Suprapubic skin (tissue), 4 donors: ENCODE measurements at regions not wholly inside any gene's neighbourhood (a gene's known extent, or its start where the extent isn't known, plus 50 kb on each side); places are given as distances from the start of the nearest gene placed in this dataset.

Experiments used
- DNase-seq, 2 donors: peaks; one replicate each; pipeline ENCODE4 v3.0.0-alpha.2; 2019; ENCODE audit warnings: low spot score in 2 of 2
- H3K27ac ChIP-seq: fragments of 200-600 bp; sonication (generic); one replicate; pipeline ENCODE4 v1.5.1; 2019
- H3K27me3 ChIP-seq: fragments of 200-600 bp; sonication (generic); one replicate; pipeline ENCODE4 v1.5.1; 2019
- H3K36me3 ChIP-seq: fragments of 200-600 bp; sonication (generic); one replicate; pipeline ENCODE4 v1.5.1; 2019
- H3K4me1 ChIP-seq: fragments of 200-600 bp; sonication (generic); one replicate; pipeline ENCODE4 v1.5.1; 2019
- H3K4me3 ChIP-seq: fragments of 200-600 bp; sonication (generic); one replicate; pipeline ENCODE4 v1.5.1; 2019; ENCODE audit warnings: mild to moderate bottlenecking
- H3K9me3 ChIP-seq: fragments of 200-600 bp; sonication (generic); one replicate; pipeline ENCODE4 v1.5.1; 2019
- EP300 ChIP-seq: sonication (generic); formaldehyde crosslinking; IDR thresholded peaks from one replicate; pipeline ENCODE4 v1.6.1; 2017; ENCODE audit warnings: antibody characterized with exemption
- POLR2A ChIP-seq, 2 donors: fragments of 450-650 bp; IDR thresholded peaks; one replicate each; pipeline ENCODE4 v1.6.1; 2017; ENCODE audit warnings: antibody characterized with exemption in 2 of 2, mild to moderate bottlenecking in 2 of 2, moderate library complexity in 2 of 2
- POLR2AphosphoS5 ChIP-seq, 3 donors: sonication (generic); formaldehyde crosslinking; IDR thresholded peaks; one replicate each; pipeline ENCODE4 v1.6.1; 2017; ENCODE audit warnings: antibody characterized with exemption in 3 of 3
- WGBS: methylation state at CpG from one replicate; pipeline ENCODE4 v1.1.5; 2018; 5-methylcytosine and 5-hydroxymethylcytosine counted together
- TF ChIP-seq, protein P1 (sequence below), 2 donors: fragments of 200-600 bp in 1 of 2; fragments of 450-650 bp in 1 of 2; sonication (generic) in 1 of 2; IDR thresholded peaks; one replicate each; pipeline ENCODE4 v1.5.1; 2016 to 2019; ENCODE audit warnings: antibody characterized with exemption in 2 of 2, mild to moderate bottlenecking in 1 of 2, moderate library complexity in 1 of 2

DNA sequence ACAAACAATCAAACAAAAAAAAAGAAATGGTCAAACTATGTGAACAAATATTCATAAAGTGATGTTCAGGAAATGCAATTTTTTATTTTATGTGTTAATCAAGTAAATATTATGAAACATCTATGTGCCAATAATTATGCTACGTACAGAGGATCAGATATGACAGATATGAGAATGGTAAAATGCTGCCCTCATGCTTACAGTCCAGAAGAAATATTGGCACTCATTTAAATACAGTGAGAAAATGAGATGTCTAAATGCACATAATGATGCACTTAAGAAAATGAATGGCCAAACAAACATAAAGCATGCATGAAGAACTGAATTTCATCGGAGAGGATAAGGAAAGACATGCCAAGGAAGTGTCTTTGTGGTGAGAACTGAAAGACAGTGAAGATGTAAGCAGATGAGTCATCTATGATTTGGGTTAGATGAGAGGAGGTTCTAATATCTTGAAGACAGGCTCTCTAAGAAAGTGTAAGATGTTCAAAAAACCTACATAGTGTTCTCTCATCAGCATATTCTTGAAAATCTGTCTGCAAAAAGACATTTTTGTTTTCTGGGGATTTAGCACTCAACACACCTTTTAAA lies 1231.1 kb upstream of the ACO1 start:
- TF ChIP-seq, protein P1, sequence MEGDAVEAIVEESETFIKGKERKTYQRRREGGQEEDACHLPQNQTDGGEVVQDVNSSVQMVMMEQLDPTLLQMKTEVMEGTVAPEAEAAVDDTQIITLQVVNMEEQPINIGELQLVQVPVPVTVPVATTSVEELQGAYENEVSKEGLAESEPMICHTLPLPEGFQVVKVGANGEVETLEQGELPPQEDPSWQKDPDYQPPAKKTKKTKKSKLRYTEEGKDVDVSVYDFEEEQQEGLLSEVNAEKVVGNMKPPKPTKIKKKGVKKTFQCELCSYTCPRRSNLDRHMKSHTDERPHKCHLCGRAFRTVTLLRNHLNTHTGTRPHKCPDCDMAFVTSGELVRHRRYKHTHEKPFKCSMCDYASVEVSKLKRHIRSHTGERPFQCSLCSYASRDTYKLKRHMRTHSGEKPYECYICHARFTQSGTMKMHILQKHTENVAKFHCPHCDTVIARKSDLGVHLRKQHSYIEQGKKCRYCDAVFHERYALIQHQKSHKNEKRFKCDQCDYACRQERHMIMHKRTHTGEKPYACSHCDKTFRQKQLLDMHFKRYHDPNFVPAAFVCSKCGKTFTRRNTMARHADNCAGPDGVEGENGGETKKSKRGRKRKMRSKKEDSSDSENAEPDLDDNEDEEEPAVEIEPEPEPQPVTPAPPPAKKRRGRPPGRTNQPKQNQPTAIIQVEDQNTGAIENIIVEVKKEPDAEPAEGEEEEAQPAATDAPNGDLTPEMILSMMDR (IDR thresholded peaks at IDR 0.05): no peak
- TF ChIP-seq POLR2A (IDR thresholded peaks at IDR 0.05) (no peak), POLR2AphosphoS5 (IDR thresholded peaks at IDR 0.05) (no peak), EP300 (no peak)
- WGBS: 57% methylated on average over 2 of the region's 2 CpGs
- Histone ChIP-seq H3K9me3 (no peaks in the 10 kb centered on the region), H3K36me3 (no peaks in the 10 kb centered on the region), H3K27ac (no peak overlapping the region), H3K27me3 (no peaks in the 10 kb centered on the region), H3K4me1 (no peaks in the 10 kb centered on the region), H3K4me3 (no peak overlapping the region)
- DNase-seq: no peak

- Histone ChIP-seq H3K36me3 (no peaks in the 10 kb centered on the region), H3K27ac (no peak overlapping the region), H3K4me1 (no peaks in the 10 kb centered on the region), H3K4me3 (no peak overlapping the region), H3K27me3 (no peaks in the 10 kb centered on the region), H3K9me3 (peaks cover 3% of the 10 kb centered on the region)
- no peak for TF ChIP-seq POLR2AphosphoS5 (IDR thresholded peaks at IDR 0.05)
- TF ChIP-seq EP300: no peak
- TF ChIP-seq POLR2A (IDR thresholded peaks at IDR 0.05): no peak
- TF ChIP-seq, protein P1 (IDR thresholded peaks at IDR 0.05): no peak
- no peak for DNase-seq
- WGBS: 74% methylated on average over 4 of the region's 4 CpGs
These were observed 1217.9 kb upstream of the ACO1 start for GRCh38 chr9:31166516-31166915.

DNA sequence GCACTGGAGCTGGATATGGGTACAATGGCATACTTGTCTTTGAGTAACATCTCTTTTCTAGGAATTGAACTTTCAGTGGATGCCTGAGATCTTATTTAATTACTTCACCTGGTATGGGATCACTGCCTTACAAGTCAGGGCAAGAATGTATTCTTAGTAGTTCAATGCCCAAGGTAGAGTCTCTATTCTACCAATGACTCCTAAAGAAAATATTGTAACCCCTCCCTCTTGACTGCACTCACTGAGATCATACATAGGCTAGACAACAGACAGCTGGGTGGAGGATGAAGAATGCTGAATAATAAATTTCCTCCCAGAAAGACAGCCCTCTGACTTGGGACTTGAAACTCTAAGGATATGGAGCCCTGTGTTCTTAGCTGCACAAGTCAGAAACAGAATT lies 1216.3 kb upstream of the ACO1 start:
- no peak overlapping the region for H3K27ac ChIP-seq
- no peaks in the 10 kb centered on the region for H3K36me3 ChIP-seq
- TF ChIP-seq EP300: no peak
- no peak for TF ChIP-seq POLR2A (IDR thresholded peaks at IDR 0.05)
- TF ChIP-seq, protein P1 (IDR thresholded peaks at IDR 0.05): no peak
- TF ChIP-seq POLR2AphosphoS5 (IDR thresholded peaks at IDR 0.05): no peak
- H3K9me3 ChIP-seq: peaks cover 3% of the 10 kb centered on the region
- H3K27me3 ChIP-seq: no peaks in the 10 kb centered on the region
- no peaks in the 10 kb centered on the region for H3K4me1 ChIP-seq
- H3K4me3 ChIP-seq: no peak overlapping the region
- no peak for DNase-seq

GRCh38 chr9:31174681-31175080 lies 1209.8 kb upstream of the ACO1 start:
- Histone ChIP-seq H3K36me3 (no peaks in the 10 kb centered on the region), H3K27ac (no peak overlapping the region), H3K27me3 (no peaks in the 10 kb centered on the region), H3K4me1 (no peaks in the 10 kb centered on the region), H3K4me3 (no peak overlapping the region), H3K9me3 (no peaks in the 10 kb centered on the region)
- 78% methylated on average over 2 of the region's 2 CpGs for WGBS
- TF ChIP-seq POLR2AphosphoS5 (IDR thresholded peaks at IDR 0.05) (no peak), POLR2A (IDR thresholded peaks at IDR 0.05) (no peak), EP300 (no peak)
- TF ChIP-seq, protein P1 (IDR thresholded peaks at IDR 0.05): no peak
- DNase-seq: no peak

DNA sequence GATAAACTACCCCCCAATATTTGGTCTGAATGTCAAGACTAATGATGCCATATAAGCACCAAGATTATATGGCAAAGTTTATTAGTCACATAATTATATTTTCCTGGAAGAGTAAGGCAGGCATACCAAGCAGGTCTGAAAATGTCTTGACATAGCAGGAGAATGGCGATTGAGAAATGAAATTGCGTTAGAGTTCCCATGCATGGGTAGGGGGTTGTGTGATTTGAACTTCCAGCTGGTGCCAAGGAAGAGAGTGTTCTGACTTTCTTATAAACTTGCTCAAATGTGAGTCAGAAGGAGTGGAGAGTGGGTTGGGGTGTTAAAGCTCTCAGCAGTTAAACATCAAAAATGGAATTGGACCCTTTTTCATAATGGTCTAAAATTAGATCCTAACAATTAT lies 1200.6 kb upstream of the ACO1 start:
- no peaks in the 10 kb centered on the region for H3K27me3 ChIP-seq
- no peak for DNase-seq
- no peaks in the 10 kb centered on the region for H3K4me1 ChIP-seq
- TF ChIP-seq POLR2AphosphoS5 (IDR thresholded peaks at IDR 0.05) (no peak), EP300 (no peak), POLR2A (IDR thresholded peaks at IDR 0.05) (no peak)
- TF ChIP-seq, protein P1 (IDR thresholded peaks at IDR 0.05): no peak
- 81% methylated on average over 2 of the region's 2 CpGs for WGBS
- H3K27ac ChIP-seq: no peak overlapping the region
- no peak overlapping the region for H3K4me3 ChIP-seq
- no peaks in the 10 kb centered on the region for H3K36me3 ChIP-seq
- no peaks in the 10 kb centered on the region for H3K9me3 ChIP-seq
